ENCODE measurements at regions not wholly inside any gene's neighbourhood (a gene's known extent, or its start where the extent isn't known, plus 50 kb on each side); places are given as distances from the start of the nearest gene placed in this dataset.

GRCh38 chr18:78390348-78390951 lies 589.2 kb upstream of the SALL3 start:
- H3K4me3 ChIP-seq (replicated peaks in 1 of 3; ENCODE audit: low read depth in 2 of 3, low read length in 3 of 3), result no peak overlapping the region
- Mint-ChIP-seq H3K9me3 (peaks cover 6 to 23% (median 12%) of the 10 kb centered on the region in 7 donors), H3K4me3 (no peak overlapping the region), H3K27me3 (ENCODE audit: low read depth in 3 of 3) (no peaks in the 10 kb centered on the region), H3K27ac (no peak overlapping the region), H3K36me3 (no peaks in the 10 kb centered on the region), H3K4me1 (no peaks in the 10 kb centered on the region)
- intact Hi-C loops (cut with micrococcal nuclease), result no loop called here
- 96% methylated on average over 34 of the region's 34 CpGs for WGBS (ENCODE audit: insufficient coverage)
- H3K4me2 ChIP-seq (replicated peaks; ENCODE audit: extremely low read depth, low read length, poor library complexity, severe bottlenecking), result no peak overlapping the region
- no peaks in the 10 kb centered on the region for H3K79me2 ChIP-seq (ENCODE audit: insufficient read depth, low read length)
- H2AFZ ChIP-seq (ENCODE audit: insufficient read depth, low read depth, low read length, poor library complexity, severe bottlenecking), result no peak overlapping the region
- no peak overlapping the region for H3K27ac ChIP-seq (ENCODE audit: low read depth in 1 of 2, low read length in 2 of 2)
- no peaks in the 10 kb centered on the region for H3K36me3 ChIP-seq (replicated peaks in 1 of 2; ENCODE audit: control insufficient read depth in 1 of 2, insufficient read depth in 2 of 2, low read length in 2 of 2)
- no peak overlapping the region for H3K9ac ChIP-seq (ENCODE audit: insufficient read depth, low read length, poor library complexity, severe bottlenecking)
- no peaks in the 10 kb centered on the region for H4K20me1 ChIP-seq (ENCODE audit: insufficient read depth, low read length)
- H3K27me3 ChIP-seq (ENCODE audit: control insufficient read depth in 2 of 2, insufficient read depth in 2 of 2, low read length in 2 of 2), result no peaks in the 10 kb centered on the region
- peaks cover 10 to 20% of the 10 kb centered on the region in 2 donors for H3K9me3 ChIP-seq (replicated peaks in 1 of 2; ENCODE audit: control insufficient read depth in 1 of 2, insufficient read depth in 1 of 2, low read length in 2 of 2)
- DNase-seq, result no peak
- no peaks in the 10 kb centered on the region for H3K4me1 ChIP-seq (ENCODE audit: control insufficient read depth in 1 of 2, insufficient read depth in 2 of 2, low read length in 2 of 2)
- TF ChIP-seq, protein P1, sequence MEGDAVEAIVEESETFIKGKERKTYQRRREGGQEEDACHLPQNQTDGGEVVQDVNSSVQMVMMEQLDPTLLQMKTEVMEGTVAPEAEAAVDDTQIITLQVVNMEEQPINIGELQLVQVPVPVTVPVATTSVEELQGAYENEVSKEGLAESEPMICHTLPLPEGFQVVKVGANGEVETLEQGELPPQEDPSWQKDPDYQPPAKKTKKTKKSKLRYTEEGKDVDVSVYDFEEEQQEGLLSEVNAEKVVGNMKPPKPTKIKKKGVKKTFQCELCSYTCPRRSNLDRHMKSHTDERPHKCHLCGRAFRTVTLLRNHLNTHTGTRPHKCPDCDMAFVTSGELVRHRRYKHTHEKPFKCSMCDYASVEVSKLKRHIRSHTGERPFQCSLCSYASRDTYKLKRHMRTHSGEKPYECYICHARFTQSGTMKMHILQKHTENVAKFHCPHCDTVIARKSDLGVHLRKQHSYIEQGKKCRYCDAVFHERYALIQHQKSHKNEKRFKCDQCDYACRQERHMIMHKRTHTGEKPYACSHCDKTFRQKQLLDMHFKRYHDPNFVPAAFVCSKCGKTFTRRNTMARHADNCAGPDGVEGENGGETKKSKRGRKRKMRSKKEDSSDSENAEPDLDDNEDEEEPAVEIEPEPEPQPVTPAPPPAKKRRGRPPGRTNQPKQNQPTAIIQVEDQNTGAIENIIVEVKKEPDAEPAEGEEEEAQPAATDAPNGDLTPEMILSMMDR (IDR thresholded peaks at IDR 0.05), result no peak

- Histone ChIP-seq H3K4me1 (ENCODE audit: control insufficient read depth in 1 of 2, insufficient read depth in 2 of 2, low read length in 2 of 2) (no peaks in the 10 kb centered on the region), H3K27ac (ENCODE audit: low read depth in 1 of 2, low read length in 2 of 2) (no peak overlapping the region), H3K79me2 (ENCODE audit: insufficient read depth, low read length) (no peaks in the 10 kb centered on the region), H3K4me3 (replicated peaks in 1 of 3; ENCODE audit: low read depth in 2 of 3, low read length in 3 of 3) (no peak overlapping the region), H3K9me3 (replicated peaks in 1 of 2; ENCODE audit: control insufficient read depth in 1 of 2, insufficient read depth in 1 of 2, low read length in 2 of 2) (peaks cover 10 to 20% of the 10 kb centered on the region in 2 donors), H2AFZ (ENCODE audit: insufficient read depth, low read depth, low read length, poor library complexity, severe bottlenecking) (no peak overlapping the region), H3K4me2 (replicated peaks; ENCODE audit: extremely low read depth, low read length, poor library complexity, severe bottlenecking) (no peak overlapping the region), H3K36me3 (replicated peaks in 1 of 2; ENCODE audit: control insufficient read depth in 1 of 2, insufficient read depth in 2 of 2, low read length in 2 of 2) (no peaks in the 10 kb centered on the region), H4K20me1 (ENCODE audit: insufficient read depth, low read length) (no peaks in the 10 kb centered on the region), H3K9ac (ENCODE audit: insufficient read depth, low read length, poor library complexity, severe bottlenecking) (no peak overlapping the region), H3K27me3 (ENCODE audit: control insufficient read depth in 2 of 2, insufficient read depth in 2 of 2, low read length in 2 of 2) (no peaks in the 10 kb centered on the region)
- DNase-seq, result no peak
- Mint-ChIP-seq H3K27me3 (ENCODE audit: low read depth in 3 of 3) (no peaks in the 10 kb centered on the region), H3K9me3 (peaks cover 7 to 19% (median 12%) of the 10 kb centered on the region in 7 donors), H3K4me1 (no peaks in the 10 kb centered on the region), H3K27ac (no peak overlapping the region), H3K4me3 (no peak overlapping the region), H3K36me3 (no peaks in the 10 kb centered on the region)
- TF ChIP-seq, protein P1 (IDR thresholded peaks at IDR 0.05), result no peak
- 95% methylated on average over 23 of the region's 33 CpGs for WGBS (ENCODE audit: insufficient coverage)
- intact Hi-C loops (cut with micrococcal nuclease), result no loop called here
Observed at GRCh38 chr18:78390952-78391348, 588.7 kb upstream of the SALL3 start.
